GM12875 (cell line): ENCODE measurements at regions not wholly inside any gene's neighbourhood (a gene's known extent, or its start where the extent isn't known, plus 50 kb on each side); places are given as distances from the start of the nearest gene placed in this dataset.

ENCODE experiments used
- H3K4me3 ChIP-seq: one replicate; pipeline ENCODE4 v1.5.1; 2011; ENCODE audit warnings: low read depth, low read length, control low read depth
- CTCF ChIP-seq: IDR thresholded peaks from 2 replicates; pipeline ENCODE4 v1.5.1; 2011; ENCODE audit warnings: low read depth, mild to moderate bottlenecking, control low read depth, inconsistent platforms, low read length, moderate library complexity, borderline replicate concordance; ENCODE audit not compliant: insufficient read depth

GRCh38 chr10:42113158-42113450 lies 525.3 kb downstream of the ZNF33B start:
- TF ChIP-seq CTCF: no peak
- H3K4me3 ChIP-seq: no peak overlapping the region

- no peak overlapping the region for H3K4me3 ChIP-seq
- no peak for TF ChIP-seq CTCF
Observed at GRCh38 chr10:42112331-42113157, 525.8 kb downstream of the ZNF33B start.

GRCh38 chr10:42111661-42112330 lies 526.6 kb downstream of the ZNF33B start:
- no peak for TF ChIP-seq CTCF

GRCh38 chr10:42111076-42111475 lies 527.3 kb downstream of the ZNF33B start:
- H3K4me3 ChIP-seq: no peak overlapping the region
- TF ChIP-seq CTCF: no peak

More at GRCh38 chr10:42111661-42112330, 526.6 kb downstream of the ZNF33B start:
- no peak overlapping the region for H3K4me3 ChIP-seq
